Psoas muscle (tissue), 7 donors: ENCODE measurements at regions not wholly inside any gene's neighbourhood (a gene's known extent, or its start where the extent isn't known, plus 50 kb on each side); places are given as distances from the start of the nearest gene placed in this dataset.

ENCODE experiments used
- ATAC-seq, 4 donors: fragments of 200-7000 bp; cut with Tn5 transposase; one replicate each; pipeline ENCODE4 v1.9.1; 2020; ENCODE audit warnings: moderate library complexity in 3 of 4, mild to moderate bottlenecking in 2 of 4
- DNase-seq, 2 donors: peaks; one replicate each; pipeline ENCODE4 v3.0.0-alpha.2; 2020
- H3K27ac ChIP-seq: fragments of 200-600 bp; one replicate; pipeline ENCODE4 v1.8.0; 2022
- H3K27me3 ChIP-seq, 3 donors: fragments of 200-600 bp in 1 of 3; one replicate each; pipeline versions ENCODE4 v1.6.1 to v1.8.0; 2013 to 2022; ENCODE audit warnings: low read length in 2 of 3, mild to moderate bottlenecking in 2 of 3, moderate library complexity in 1 of 3; ENCODE audit not compliant: insufficient read depth in 3 of 3
- H3K36me3 ChIP-seq, 2 donors: fragments of 200-600 bp in 1 of 2; one replicate each; pipeline versions ENCODE4 v1.6.1 to v1.8.0; 2013 to 2022; ENCODE audit warnings: low read depth in 1 of 2, mild to moderate bottlenecking in 1 of 2, moderate library complexity in 1 of 2; ENCODE audit not compliant: insufficient read depth in 1 of 2
- H3K4me1 ChIP-seq: fragments of 200-600 bp; one replicate; pipeline ENCODE4 v1.8.0; 2022
- H3K4me3 ChIP-seq: fragments of 200-600 bp; one replicate; pipeline ENCODE4 v1.8.0; 2022; ENCODE audit warnings: mild to moderate bottlenecking
- H3K9me3 ChIP-seq: fragments of 200-600 bp; one replicate; pipeline ENCODE4 v1.8.0; 2022
- WGBS, 3 donors: extraction: QIAGEN DNeasy Blood & Tissue Kit; methylation state at CpG; one replicate each; pipeline versions ENCODE4 v1.1.6 to v1.1.7; 2013; 5-methylcytosine and 5-hydroxymethylcytosine counted together
- intact Hi-C, 2 donors: fragments of 100-400 bp; cut with DNase I; formaldehyde crosslinking; loops; one replicate each; pipeline versions ENCODE4 v1.11.0 to v1.14.2; 2022
- TF ChIP-seq, protein P1 (sequence below): fragments of 200-600 bp; IDR thresholded peaks from one replicate; pipeline ENCODE4 v1.8.0; 2022; ENCODE audit warnings: antibody characterized with exemption
- donor health status: healthy with polysubstance abuse.
- donor health status: DM: no; HTN: no; CAD: no; lungs with moderate emphysema.
- donor health status: Bipolar disorder and iron deficiency.
- donor health status: healthy.
- donor health status: DM: yes; HTN: yes; CAD: no.
- donor health status: DM: no; HTN: no; CAD: no.
- donor health status: DM: yes; HTN: yes; CAD: no.

DNA sequence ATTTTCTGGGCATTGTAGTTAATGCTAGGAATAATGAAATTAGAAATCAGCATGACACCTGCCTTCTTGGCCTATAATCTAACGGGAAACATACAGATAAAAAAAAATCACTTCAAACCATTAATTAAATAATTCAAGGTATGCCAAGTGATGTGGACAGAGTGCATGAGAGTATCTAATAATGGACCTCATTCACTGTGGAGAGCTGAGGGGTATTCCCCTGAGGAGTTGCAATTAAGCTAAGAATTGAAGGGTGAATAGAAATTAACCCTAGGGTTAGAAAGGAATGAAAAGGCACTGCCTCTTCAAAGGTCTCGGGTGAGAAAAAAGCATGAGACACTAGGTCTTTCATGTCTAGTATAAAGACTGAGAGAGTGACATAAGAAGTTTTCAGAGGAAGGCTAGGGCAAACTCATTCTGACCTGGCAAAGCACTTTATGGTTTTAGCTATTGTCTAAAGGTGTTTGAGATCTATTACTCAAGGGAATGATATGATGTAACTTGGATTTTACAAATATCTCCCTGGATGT, 466.1 kb downstream of the KCNT2 start:
- TF ChIP-seq, protein P1, sequence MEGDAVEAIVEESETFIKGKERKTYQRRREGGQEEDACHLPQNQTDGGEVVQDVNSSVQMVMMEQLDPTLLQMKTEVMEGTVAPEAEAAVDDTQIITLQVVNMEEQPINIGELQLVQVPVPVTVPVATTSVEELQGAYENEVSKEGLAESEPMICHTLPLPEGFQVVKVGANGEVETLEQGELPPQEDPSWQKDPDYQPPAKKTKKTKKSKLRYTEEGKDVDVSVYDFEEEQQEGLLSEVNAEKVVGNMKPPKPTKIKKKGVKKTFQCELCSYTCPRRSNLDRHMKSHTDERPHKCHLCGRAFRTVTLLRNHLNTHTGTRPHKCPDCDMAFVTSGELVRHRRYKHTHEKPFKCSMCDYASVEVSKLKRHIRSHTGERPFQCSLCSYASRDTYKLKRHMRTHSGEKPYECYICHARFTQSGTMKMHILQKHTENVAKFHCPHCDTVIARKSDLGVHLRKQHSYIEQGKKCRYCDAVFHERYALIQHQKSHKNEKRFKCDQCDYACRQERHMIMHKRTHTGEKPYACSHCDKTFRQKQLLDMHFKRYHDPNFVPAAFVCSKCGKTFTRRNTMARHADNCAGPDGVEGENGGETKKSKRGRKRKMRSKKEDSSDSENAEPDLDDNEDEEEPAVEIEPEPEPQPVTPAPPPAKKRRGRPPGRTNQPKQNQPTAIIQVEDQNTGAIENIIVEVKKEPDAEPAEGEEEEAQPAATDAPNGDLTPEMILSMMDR = no peak
- Histone ChIP-seq H3K27me3 (no peaks in the 10 kb centered on the region), H3K27ac (no peak overlapping the region), H3K4me1 (no peaks in the 10 kb centered on the region), H3K36me3 (no peaks in the 10 kb centered on the region), H3K4me3 (no peak overlapping the region), H3K9me3 (no peaks in the 10 kb centered on the region)
- DNase-seq = no peak
- no peak for ATAC-seq
- intact Hi-C loops = no loop called here
- 62 to 75% (median 69%) methylated on average over 2 of the region's 2 CpGs for WGBS, 3 donors

DNA sequence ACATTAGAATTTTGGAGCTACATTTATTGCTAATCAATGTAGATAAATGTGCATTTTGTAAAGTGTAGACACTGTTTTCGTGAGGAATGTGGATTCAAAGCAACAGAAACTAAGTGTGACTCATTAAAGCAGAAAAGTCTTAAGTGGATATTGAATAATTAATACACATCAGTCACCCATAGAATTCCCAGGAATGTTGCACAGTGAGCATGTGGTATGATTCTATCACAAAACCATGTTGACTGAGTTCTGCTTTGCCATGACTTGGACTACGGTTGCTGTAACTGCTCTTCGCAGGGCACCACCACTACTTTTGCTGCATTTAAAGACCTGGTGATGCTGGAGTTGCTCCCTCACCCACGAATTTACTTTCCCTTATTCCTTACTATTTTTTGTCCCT, 471.8 kb downstream of the KCNT2 start:
- intact Hi-C loops = no loop called here
- WGBS, 3 donors = 86 to 90% (median 90%) methylated on average over 4 of the region's 4 CpGs
- no peak for ATAC-seq
- Histone ChIP-seq H3K27ac (no peak overlapping the region), H3K9me3 (no peaks in the 10 kb centered on the region), H3K4me3 (no peak overlapping the region), H3K27me3 (no peaks in the 10 kb centered on the region), H3K4me1 (no peaks in the 10 kb centered on the region), H3K36me3 (no peaks in the 10 kb centered on the region)
- no peak for DNase-seq
- TF ChIP-seq, protein P1 = no peak

DNA sequence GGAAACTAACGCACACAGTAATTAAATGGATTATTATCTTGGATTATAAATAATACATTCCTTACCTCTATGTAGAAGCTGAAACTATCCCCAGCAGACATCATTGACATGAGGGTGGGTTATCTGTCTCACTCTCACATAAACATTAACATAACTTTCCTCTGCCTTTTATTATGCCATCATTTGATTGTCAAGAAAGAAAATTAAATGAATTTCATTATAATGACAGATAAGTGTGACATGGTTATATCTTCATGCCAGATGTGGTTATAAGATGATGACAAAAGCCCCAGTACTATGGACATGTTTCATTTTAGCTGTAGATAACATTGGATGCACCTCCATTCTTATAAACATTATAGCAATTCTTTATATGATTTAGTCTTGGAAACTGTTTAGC, 476.5 kb downstream of the KCNT2 start:
- no peak for ATAC-seq
- intact Hi-C loops = no loop called here
- 78 to 95% (median 88%) methylated on average over 1 of the region's 1 CpG for WGBS, 3 donors

DNA sequence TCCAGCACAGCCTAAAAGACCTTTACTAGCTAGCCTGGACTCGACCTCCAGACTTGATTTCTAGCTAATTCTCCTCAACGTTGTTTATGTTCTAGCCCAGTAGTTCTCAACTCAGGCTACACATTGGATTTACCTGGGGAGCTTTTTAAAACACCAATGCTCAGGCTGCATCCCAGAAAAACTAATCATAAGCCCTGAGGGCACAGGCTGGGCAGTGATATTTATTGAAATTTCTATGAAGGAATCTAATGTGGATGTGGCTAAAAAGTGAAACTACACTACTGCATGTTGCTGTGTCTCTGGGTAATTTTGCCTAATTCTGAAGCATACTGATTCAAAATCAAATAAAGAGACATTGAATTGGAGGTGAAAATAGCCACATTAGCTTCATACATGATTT, 479.4 kb downstream of the KCNT2 start:
- Histone ChIP-seq H3K9me3 (no peaks in the 10 kb centered on the region), H3K4me1 (no peaks in the 10 kb centered on the region), H3K4me3 (no peak overlapping the region), H3K27ac (no peak overlapping the region), H3K27me3 (no peaks in the 10 kb centered on the region), H3K36me3 (no peaks in the 10 kb centered on the region)
- ATAC-seq = no peak
- DNase-seq = no peak
- intact Hi-C loops = no loop called here
- WGBS, 3 donors = 68 to 74% (median 74%) methylated on average over 2 of the region's 2 CpGs
- TF ChIP-seq, protein P1 = no peak

More for the DNA sequence above, 476.5 kb downstream of the KCNT2 start:
- Histone ChIP-seq H3K4me1 (no peaks in the 10 kb centered on the region), H3K27me3 (no peaks in the 10 kb centered on the region), H3K4me3 (no peak overlapping the region), H3K36me3 (no peaks in the 10 kb centered on the region), H3K9me3 (no peaks in the 10 kb centered on the region), H3K27ac (no peak overlapping the region)
- TF ChIP-seq, protein P1 = no peak
- DNase-seq = no peak

DNA sequence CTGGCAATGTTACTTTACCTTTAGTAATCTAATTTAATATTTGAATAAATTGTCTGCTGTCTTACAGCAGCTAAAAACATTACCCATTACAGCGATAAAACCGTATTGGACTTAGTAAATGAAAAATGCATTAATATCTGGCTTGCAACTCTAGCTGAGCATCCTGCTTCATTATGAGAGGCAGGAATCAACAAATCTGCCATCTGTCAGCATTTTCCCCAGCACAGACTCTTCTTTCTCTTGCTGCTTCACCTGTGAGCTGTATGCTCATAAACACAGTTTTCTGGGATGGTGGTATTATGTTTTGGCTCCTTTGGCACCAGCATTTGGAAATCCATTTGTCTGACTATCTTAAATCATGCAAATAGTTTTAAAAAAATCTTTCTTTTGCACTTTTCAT, 487.1 kb downstream of the KCNT2 start:
- Histone ChIP-seq H3K4me1 (peaks cover under 1% of the 10 kb centered on the region), H3K27ac (no peak overlapping the region), H3K4me3 (no peak overlapping the region), H3K27me3 (no peaks in the 10 kb centered on the region), H3K9me3 (no peaks in the 10 kb centered on the region), H3K36me3 (no peaks in the 10 kb centered on the region)
- DNase-seq (no peak), ATAC-seq (no peak)
- intact Hi-C loops = no loop called here
- TF ChIP-seq, protein P1 = no peak
- WGBS, 3 donors = 76 to 90% (median 78%) methylated on average over 2 of the region's 2 CpGs
